BLaER1 treated with 17β-estradiol and CSF1 and Interleukin-3, amounts not matched to agents 10 nM and 100 nM (cell line): ENCODE measurements at regions not wholly inside any gene's neighbourhood (a gene's known extent, or its start where the extent isn't known, plus 50 kb on each side); places are given as distances from the start of the nearest gene placed in this dataset.

Experiments used
- H3K27ac ChIP-seq, 11 experiments: shearing (Covaris generic); formaldehyde crosslinking; 2 replicates each; pipeline ENCODE4 v1.8.1; 2022
- H3K27me3 ChIP-seq, 11 experiments: shearing (Covaris generic); formaldehyde crosslinking; 2 replicates each; pipeline ENCODE4 v1.8.1; 2022
- H3K36me3 ChIP-seq, 11 experiments: shearing (Covaris generic); formaldehyde crosslinking; 2 replicates each; pipeline ENCODE4 v1.8.1; 2022
- H3K4me1 ChIP-seq, 10 experiments: shearing (Covaris generic); formaldehyde crosslinking; 2 replicates each; pipeline ENCODE4 v1.8.1; 2022
- H3K4me2 ChIP-seq, 11 experiments: shearing (Covaris generic); formaldehyde crosslinking; 2 replicates each; pipeline ENCODE4 v1.8.1; 2022
- H3K4me3 ChIP-seq, 10 experiments: shearing (Covaris generic); formaldehyde crosslinking; 2 replicates each; pipeline ENCODE4 v1.8.1; 2022
- H3K9ac ChIP-seq, 11 experiments: shearing (Covaris generic); formaldehyde crosslinking; 2 replicates each; pipeline ENCODE4 v1.8.1; 2022
- H3K9me3 ChIP-seq, 11 experiments: shearing (Covaris generic); formaldehyde crosslinking; replicated peaks in 1 of 11; 2 replicates each; pipeline ENCODE4 v1.8.1; 2022
- H4K20me1 ChIP-seq, 11 experiments: shearing (Covaris generic); formaldehyde crosslinking; 2 replicates each; pipeline ENCODE4 v1.8.1; 2022
- Cebpa-rat ChIP-seq, 11 experiments: shearing (Covaris generic); IDR thresholded peaks; 2 replicates each; pipeline ENCODE4 v1.8.1; 2022

- Histone ChIP-seq H4K20me1 (no peaks in the 10 kb centered on the region), H3K4me1 (peaks cover 0 to 7% (median 0%) of the 10 kb centered on the region in 10 experiments; a peak in 2 of 20 replicates), H3K27ac (no peak overlapping the region), H3K9me3 (no peaks in the 10 kb centered on the region), H3K4me2 (no peak overlapping the region), H3K27me3 (no peaks in the 10 kb centered on the region), H3K36me3 (no peaks in the 10 kb centered on the region), H3K9ac (no peak overlapping the region), H3K4me3 (no peak overlapping the region)
- TF ChIP-seq Cebpa-rat (IDR thresholded peaks at IDR 0.05): no peak
These were observed 50.9 kb upstream of the MAPK4 start for GRCh38 chr18:50509012-50509411.
